Loucy (cell line): ENCODE measurements at regions not wholly inside any gene's neighbourhood (a gene's known extent, or its start where the extent isn't known, plus 50 kb on each side); places are given as distances from the start of the nearest gene placed in this dataset.

Experiments used
- H2AFZ ChIP-seq: fragments of 200-600 bp; sonication (generic); 2 replicates; pipeline ENCODE4 v1.6.0; 2016; ENCODE audit warnings: antibody characterized with exemption, mild to moderate bottlenecking, low read length, moderate library complexity
- H3F3A ChIP-seq: fragments of 200-600 bp; 2 replicates; pipeline ENCODE4 v1.6.0; 2016; ENCODE audit warnings: antibody characterized with exemption, low read depth, mild to moderate bottlenecking
- H3K27me3 ChIP-seq: fragments of 200-600 bp; sonication (generic); 2 replicates; pipeline ENCODE4 v1.6.1; 2014; ENCODE audit warnings: low read length, mild to moderate bottlenecking; ENCODE audit not compliant: insufficient read depth, poor library complexity, severe bottlenecking
- H3K36me3 ChIP-seq: fragments of 200-600 bp; sonication (generic); 2 replicates; pipeline ENCODE4 v1.6.1; 2016; ENCODE audit warnings: low read length; ENCODE audit not compliant: insufficient read depth
- H3K4me1 ChIP-seq: fragments of 200-600 bp; sonication (generic); 2 replicates; pipeline ENCODE4 v1.5.1; 2014; ENCODE audit warnings: low read length, mild to moderate bottlenecking; ENCODE audit not compliant: insufficient read depth, poor library complexity, severe bottlenecking
- H3K4me2 ChIP-seq: fragments of 200-600 bp; sonication (generic); 2 replicates; pipeline ENCODE4 v1.6.0; 2014; ENCODE audit warnings: antibody characterized with exemption, low read length, low read depth, mild to moderate bottlenecking; ENCODE audit not compliant: poor library complexity, severe bottlenecking
- H3K4me3 ChIP-seq: fragments of 200-600 bp; sonication (generic); 2 replicates; pipeline ENCODE4 v1.5.1; 2014; ENCODE audit warnings: low read length, mild to moderate bottlenecking, mixed read lengths; ENCODE audit not compliant: poor library complexity, severe bottlenecking
- H3K79me2 ChIP-seq: fragments of 200-600 bp; sonication (generic); 2 replicates; pipeline ENCODE4 v1.6.1; 2014; ENCODE audit warnings: low read length; ENCODE audit not compliant: insufficient read depth
- H3K9ac ChIP-seq: fragments of 200-600 bp; sonication (generic); 2 replicates; pipeline ENCODE4 v1.6.0; 2014; ENCODE audit warnings: mild to moderate bottlenecking, low read depth, low read length, moderate library complexity; ENCODE audit not compliant: poor library complexity, severe bottlenecking
- H3K9me2 ChIP-seq: fragments of 200-600 bp; sonication (generic); replicated peaks from 2 replicates; pipeline ENCODE4 v1.6.1; 2016; ENCODE audit warnings: low read depth, low read length, mixed read lengths
- H3K9me3 ChIP-seq: fragments of 200-600 bp; sonication (generic); 2 replicates; pipeline ENCODE4 v1.6.1; 2014; ENCODE audit warnings: mild to moderate bottlenecking, antibody characterized with exemption, low read length, low read depth; ENCODE audit not compliant: insufficient read depth
- H4K20me1 ChIP-seq: fragments of 200-600 bp; sonication (generic); 2 replicates; pipeline ENCODE4 v1.6.0; 2014; ENCODE audit warnings: antibody characterized with exemption, low read length, mild to moderate bottlenecking; ENCODE audit not compliant: insufficient read depth, poor library complexity, severe bottlenecking
- EZH2phosphoT487 ChIP-seq: fragments of 200-600 bp; IDR thresholded peaks from 2 replicates; pipeline ENCODE4 v1.6.1; 2018; ENCODE audit warnings: antibody characterized with exemption, mild to moderate bottlenecking, moderate library complexity, borderline replicate concordance
- TF ChIP-seq, protein P1 (sequence below): fragments of 200-600 bp; sonication (generic); conservative IDR thresholded peaks from 2 replicates; pipeline ENCODE4 v1.5.1; 2014; ENCODE audit warnings: mild to moderate bottlenecking, antibody characterized with exemption, low read length

DNA sequence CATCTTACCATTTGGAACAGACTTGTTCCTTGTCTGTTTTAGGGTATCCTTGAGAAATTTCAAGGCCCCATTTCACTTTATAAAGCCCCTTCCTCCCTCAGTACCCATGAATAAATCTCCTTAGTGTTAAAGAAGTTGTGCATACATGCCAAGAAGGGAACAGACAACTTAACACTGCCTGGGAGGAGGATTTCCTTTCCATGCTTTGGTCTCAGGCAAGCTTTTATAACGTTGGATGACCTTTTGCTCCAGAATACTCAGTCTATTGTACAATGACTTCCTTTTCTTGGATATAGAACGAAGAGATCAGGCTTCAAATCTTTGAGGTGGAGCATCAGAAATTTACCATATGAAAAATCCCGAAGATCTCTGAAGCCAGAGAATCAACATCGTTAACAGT is 551.4 kb downstream of the PRKD1 start:
- Histone ChIP-seq H3K9me2 (no peaks in the 10 kb centered on the region), H3K9ac (no peak overlapping the region), H3K4me2 (no peak overlapping the region), H3F3A (no peaks in the 10 kb centered on the region), H3K27me3 (no peaks in the 10 kb centered on the region), H4K20me1 (no peaks in the 10 kb centered on the region), H3K4me3 (no peak overlapping the region), H3K9me3 (no peaks in the 10 kb centered on the region), H3K79me2 (no peaks in the 10 kb centered on the region), H2AFZ (no peak overlapping the region), H3K36me3 (no peaks in the 10 kb centered on the region), H3K4me1 (no peaks in the 10 kb centered on the region)
- TF ChIP-seq, protein P1, sequence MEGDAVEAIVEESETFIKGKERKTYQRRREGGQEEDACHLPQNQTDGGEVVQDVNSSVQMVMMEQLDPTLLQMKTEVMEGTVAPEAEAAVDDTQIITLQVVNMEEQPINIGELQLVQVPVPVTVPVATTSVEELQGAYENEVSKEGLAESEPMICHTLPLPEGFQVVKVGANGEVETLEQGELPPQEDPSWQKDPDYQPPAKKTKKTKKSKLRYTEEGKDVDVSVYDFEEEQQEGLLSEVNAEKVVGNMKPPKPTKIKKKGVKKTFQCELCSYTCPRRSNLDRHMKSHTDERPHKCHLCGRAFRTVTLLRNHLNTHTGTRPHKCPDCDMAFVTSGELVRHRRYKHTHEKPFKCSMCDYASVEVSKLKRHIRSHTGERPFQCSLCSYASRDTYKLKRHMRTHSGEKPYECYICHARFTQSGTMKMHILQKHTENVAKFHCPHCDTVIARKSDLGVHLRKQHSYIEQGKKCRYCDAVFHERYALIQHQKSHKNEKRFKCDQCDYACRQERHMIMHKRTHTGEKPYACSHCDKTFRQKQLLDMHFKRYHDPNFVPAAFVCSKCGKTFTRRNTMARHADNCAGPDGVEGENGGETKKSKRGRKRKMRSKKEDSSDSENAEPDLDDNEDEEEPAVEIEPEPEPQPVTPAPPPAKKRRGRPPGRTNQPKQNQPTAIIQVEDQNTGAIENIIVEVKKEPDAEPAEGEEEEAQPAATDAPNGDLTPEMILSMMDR: no peak
- no peak for TF ChIP-seq EZH2phosphoT487

DNA sequence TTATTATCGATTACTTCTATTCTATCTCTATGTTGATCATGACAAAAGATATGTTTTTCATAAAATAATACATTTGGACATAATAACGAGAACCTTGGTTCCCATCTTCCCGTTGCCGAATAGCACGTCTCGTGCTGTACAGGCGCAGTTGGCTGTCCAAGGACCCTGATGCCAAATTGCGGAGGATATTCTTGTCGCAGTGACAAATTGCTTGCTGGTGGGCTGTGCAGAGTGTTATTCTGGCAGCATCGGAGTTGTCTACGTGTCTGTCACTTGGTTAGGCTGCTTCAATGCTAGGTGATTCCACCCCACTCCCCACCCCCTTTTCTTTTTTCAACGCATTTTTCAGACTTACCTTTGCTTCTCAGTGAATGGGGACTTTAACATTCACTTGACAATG is 546.8 kb downstream of the PRKD1 start:
- no peaks in the 10 kb centered on the region for H3K9me2 ChIP-seq
- H3K4me1 ChIP-seq: no peaks in the 10 kb centered on the region
- H3K4me2 ChIP-seq: no peak overlapping the region
- H3K36me3 ChIP-seq: no peaks in the 10 kb centered on the region
- H3K9ac ChIP-seq: no peak overlapping the region
- H3K79me2 ChIP-seq: no peaks in the 10 kb centered on the region
- H2AFZ ChIP-seq: no peak overlapping the region
- no peaks in the 10 kb centered on the region for H4K20me1 ChIP-seq
- no peaks in the 10 kb centered on the region for H3F3A ChIP-seq
- no peak for TF ChIP-seq EZH2phosphoT487
- TF ChIP-seq, protein P1: no peak
- H3K27me3 ChIP-seq: no peaks in the 10 kb centered on the region
- no peak overlapping the region for H3K4me3 ChIP-seq
- H3K9me3 ChIP-seq: no peaks in the 10 kb centered on the region

DNA sequence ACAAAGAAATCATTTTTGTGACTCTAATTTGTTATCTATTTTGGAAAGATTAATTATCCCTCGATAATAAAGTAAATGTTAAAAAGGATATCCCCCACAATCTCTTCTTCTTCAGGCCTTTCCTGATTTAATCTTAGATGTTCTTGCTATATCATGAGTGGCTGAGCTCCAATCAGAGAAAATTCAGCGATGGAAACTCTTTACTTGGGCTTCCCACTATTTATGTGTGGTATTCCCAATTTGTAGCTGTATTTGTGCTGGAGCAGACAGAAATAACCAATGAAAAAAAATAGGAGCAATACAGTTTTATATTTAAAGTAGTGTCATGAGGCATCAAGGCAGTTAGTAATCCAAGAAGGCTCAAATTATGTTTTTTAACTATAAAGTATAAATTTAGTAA is 539.1 kb downstream of the PRKD1 start:
- no peaks in the 10 kb centered on the region for H4K20me1 ChIP-seq
- H3K9ac ChIP-seq: no peak overlapping the region
- no peaks in the 10 kb centered on the region for H3K27me3 ChIP-seq
- H3K9me2 ChIP-seq: no peaks in the 10 kb centered on the region
- no peaks in the 10 kb centered on the region for H3K79me2 ChIP-seq
- TF ChIP-seq EZH2phosphoT487: no peak
- TF ChIP-seq, protein P1: no peak
- H3K9me3 ChIP-seq: no peaks in the 10 kb centered on the region
- no peak overlapping the region for H3K4me3 ChIP-seq
- H3F3A ChIP-seq: no peaks in the 10 kb centered on the region
- no peaks in the 10 kb centered on the region for H3K36me3 ChIP-seq
- no peak overlapping the region for H3K4me2 ChIP-seq
- H2AFZ ChIP-seq: no peak overlapping the region
- H3K4me1 ChIP-seq: no peaks in the 10 kb centered on the region
